Hepatic stellate cell (primary cell): ENCODE measurements at regions not wholly inside any gene's neighbourhood (a gene's known extent, or its start where the extent isn't known, plus 50 kb on each side); places are given as distances from the start of the nearest gene placed in this dataset.
A peak's percentile ranks its signal among the peaks of the same experiment; 100 is the strongest.

Experiments used
- DNase-seq: peaks from one replicate; pipeline ENCODE4 v3.0.0; 2011; ENCODE audit warnings: low spot score

DNA sequence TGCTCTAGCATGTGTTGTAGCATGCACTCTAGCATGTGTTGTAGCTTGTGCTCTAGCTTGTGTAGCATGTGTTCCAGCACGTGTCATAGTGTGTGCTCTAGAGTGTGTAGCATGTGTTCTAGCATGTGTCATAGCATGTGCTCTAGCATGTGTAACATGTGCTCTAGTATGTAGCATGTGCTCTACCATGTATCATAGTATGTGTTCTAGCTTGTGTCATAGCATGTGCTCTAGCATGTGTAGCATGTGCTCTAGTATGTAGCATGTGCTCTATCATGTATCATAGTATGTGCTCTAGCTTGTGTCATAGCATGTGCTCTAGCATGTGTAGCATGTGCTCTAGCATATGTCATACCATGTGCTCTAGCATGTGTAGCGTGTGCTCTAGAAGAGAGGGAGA is 255.3 kb downstream of the ICE1 start:
- no peak for DNase-seq

DNA sequence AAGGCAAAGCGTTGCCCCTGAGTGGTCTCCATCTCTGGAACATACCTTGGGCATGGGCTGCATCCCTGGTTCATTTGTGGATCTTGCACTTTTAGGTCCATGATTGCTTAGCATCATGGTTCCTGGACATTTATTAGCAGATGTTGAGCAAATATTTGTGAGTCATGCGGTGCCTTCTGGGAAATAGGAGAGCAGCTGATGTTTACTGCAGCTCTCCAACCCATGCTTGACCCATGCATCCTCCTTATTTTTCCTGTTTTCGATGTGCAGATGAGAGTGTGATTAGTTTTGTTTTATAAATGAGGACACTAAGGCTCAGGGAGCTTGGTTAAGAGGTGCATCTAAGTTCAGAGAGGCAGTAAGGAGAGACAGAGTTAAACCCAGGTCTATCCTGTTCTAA is 253.7 kb downstream of the ICE1 start:
- DNase-seq = no peak

DNA sequence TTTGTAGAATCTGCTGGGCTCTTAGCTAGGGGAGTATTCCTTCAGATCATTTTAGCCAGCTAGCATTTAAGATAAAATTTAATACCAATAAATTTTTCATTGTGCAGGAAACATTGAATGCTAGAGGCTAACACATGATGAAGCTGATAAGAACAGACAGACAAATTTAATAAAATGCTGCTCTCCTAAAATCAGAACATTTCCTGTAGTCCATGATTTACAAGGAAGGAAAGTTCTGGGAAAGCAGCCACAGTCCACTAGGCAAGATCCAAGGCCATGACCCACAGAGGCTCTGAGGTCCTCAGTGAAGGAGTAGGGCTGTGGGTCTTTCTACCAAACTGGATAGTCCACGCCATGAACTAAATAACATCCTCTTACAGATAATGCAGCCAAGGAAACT is 253.0 kb downstream of the ICE1 start:
- no peak for DNase-seq

DNA sequence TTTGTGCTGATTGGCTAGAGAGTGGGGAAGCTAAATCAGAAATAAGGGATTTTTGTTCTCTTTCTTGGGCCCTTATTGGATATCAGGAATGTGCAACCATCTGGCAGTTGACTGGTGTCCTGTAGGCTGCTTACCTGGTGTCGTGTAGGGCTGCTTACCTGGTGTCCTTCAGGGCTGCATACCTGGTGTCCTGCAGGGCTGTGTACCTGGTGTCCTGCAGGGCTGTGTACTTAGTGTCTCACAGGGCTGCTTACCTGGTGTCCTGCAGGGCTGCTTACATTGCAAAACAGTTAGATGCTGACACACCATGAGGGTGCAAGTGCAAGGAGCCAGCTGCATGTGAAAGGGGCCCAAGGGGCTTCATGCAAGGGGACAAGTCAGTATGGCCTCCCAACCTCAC is 249.3 kb downstream of the ICE1 start:
- no peak for DNase-seq

DNA sequence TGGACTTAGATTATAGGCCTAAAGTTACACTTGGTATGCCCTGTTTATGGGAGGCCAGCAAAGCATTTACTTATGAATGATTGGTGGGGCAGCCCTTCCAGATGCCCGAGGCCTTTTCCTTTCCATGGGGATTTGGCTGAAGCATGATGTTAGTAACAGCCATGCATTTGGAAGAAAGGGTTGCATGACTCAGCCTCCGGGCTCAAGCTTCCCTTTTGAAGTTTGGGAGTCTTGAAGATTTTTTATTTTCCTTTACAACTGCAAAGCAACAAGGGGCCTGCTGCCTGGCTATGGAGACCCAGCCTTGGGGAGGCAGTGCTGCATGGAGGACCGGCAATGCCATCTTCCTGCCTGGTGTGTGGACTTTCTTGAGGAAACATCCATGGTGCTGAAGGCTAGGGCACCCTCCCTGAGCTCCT is 244.7 kb downstream of the ICE1 start:
- no peak for DNase-seq

DNA sequence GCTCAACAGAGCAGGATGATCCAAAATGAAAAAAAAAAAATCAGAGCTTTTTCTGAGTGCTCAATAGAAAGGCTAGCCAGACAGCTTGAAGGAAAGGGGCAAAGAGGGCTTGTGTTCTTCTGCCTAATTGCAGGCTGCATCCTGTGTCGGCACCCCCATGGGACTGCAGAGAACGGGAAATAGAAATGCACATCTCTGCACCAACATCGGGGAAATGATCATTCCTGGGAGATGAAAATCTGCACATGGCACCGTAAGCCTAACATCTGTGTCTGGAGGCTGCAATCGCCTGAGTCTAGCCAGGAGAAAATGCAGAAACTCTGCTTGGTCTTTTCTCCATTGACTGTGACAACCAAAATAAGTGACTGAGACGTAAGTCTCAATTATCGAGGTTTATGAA is 243.9 kb downstream of the ICE1 start:
- no peak for DNase-seq

DNA sequence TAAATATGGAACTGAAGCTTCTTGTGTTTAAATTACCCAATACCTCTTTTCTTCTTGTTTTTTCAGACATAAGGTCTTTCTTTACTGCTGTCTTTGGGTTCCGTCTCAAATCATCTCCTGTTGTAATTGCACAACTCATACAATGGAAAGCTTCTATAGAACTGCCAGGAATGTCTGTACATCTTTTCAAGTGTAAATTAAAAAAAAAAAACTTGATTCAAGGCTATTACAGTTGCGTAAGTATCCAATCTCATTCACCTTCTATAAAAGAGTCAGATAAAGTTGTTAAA is 243.5 kb downstream of the ICE1 start:
- DNase-seq = no peak

DNA sequence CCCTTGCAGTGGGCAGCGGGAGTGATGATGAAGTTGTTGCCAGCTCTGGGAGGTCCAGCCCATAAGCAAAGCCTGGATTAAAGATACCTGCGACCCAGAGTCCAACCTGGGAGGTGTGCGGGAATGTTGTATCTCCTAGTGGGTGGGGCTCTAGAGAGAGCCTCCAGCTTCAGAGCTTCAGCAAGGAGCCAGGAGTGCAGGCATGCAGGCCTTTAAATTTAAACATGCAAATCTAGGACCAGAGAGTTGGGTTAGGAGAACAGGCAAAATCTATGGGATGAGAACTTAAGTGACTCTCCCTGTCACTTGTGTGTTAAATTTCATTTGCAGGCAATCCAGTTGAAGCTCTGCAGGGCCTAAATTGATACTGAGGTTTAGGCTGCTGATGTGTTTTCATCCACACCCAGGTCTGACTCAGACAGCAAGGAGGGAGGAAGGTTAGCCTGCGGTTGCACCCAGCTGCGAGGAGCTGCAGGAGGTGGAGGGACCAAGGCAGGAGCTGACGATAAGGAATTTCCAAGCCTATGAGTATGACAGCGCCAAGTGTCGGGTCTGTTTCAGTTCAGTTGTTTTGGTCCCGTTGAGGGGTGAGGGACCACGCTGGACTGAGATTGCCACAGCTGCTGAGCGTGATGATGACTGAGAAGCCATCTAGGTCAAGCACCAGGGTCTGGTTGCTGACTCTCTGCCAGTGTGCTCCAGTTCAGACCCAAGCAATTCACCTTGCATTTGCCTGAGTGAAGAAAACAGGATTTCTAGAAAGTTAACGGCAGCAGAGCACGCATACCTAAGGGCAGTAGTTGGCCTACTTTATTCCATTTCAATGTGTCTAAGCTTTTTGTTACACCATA is 243.0 kb downstream of the ICE1 start:
- no peak for DNase-seq

DNA sequence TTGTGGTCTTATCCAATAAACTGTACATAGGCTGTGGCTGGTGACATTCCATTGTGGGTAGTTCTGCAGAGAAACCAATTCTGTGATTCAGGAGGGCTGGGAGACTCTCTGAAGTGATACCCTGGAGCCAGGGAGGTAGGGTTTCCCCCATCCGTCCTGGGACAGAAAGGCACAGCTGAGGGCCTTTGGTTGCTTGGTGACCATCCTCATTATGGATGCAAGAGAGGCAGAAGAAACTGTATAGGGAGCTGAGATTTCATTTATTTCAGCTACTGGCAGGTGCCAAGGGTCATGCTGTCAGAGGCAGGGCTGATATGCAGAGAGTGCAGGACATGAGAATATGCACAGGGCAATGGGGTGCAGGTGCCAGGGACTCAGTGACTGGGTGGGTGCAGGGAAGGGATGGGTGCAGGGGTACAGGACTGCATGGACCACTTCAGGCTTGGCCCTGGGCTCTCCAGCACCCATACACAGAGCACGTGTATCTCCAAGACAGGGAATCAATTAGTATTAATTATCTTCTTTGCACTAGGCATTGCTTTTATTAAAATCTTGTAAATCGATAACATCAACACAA is 236.5 kb downstream of the ICE1 start:
- no peak for DNase-seq

DNA sequence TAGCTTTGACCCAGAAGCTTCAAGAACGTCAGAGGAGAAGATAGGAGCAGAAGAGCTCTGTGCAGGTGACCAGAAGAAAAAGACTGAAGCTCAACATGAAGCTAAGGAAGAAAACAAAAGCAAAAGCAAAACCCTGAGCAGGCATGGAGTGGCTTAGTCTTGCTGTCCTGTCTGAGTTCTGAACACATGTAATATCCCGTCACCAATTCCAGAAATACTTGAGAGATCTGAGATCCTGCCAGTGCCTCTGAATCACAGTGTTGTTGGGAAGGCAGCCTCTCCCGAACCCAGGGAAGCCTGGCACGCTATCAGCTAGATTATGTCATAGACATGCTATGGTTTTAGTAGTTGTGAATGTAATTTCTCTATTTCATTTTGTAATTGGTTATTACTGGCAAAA is 235.7 kb downstream of the ICE1 start:
- peak; percentile 5 for DNase-seq

DNA sequence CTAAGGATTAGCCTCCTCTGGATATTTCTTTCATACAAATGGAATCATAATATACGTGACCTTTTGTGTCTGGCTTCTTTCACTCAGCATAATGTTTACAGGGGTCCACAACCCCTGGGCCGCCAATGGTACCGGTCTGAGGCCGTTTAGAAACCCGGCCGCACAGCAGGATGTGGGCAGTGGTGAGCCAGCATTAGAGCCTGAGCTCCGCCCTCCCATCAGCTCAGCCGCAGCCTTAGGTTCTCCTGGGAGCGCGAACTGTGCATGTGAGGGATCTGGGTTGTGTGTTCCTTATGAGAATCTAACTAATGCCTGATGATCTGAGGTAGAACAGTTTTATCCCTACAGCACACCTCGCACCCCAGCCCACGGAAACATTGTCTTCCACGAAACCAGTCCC is 229.7 kb downstream of the ICE1 start:
- DNase-seq = no peak

DNA sequence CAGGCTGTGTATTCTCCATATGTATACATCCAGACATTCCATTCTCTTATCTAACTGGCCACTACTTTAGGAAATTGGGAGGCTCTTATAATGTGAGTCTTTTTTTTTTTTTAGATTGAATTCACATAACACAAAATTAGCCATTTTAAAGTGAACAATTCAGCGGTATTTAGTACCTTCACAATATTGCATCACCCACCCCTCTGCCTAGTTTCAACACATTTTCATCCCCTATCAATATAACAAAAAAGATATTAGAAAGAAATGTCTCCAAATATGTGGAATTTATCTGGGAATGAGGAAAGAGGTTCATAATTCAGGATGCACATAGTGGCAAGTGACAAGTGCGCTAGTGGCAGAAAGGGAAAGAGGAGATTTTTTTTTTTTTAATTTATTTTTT is 228.5 kb downstream of the ICE1 start:
- no peak for DNase-seq

DNA sequence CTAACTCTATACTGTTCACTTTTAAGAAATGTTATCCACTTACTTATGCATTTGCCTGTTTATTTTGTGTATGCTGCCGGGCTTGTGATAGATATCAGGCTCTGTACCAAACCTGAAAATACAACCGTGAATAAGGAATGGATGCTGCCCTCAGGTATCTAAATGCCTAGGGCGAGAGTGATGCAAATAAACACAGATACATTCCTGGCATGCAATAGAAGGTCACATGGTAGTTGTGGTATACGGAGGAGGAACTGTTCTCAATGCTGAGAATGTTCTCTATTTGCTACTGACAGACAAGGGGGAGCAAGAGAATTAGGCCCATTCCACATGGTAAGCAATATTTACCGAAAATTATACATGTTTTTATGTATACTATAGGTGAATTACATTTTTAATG is 227.8 kb downstream of the ICE1 start:
- no peak for DNase-seq

DNA sequence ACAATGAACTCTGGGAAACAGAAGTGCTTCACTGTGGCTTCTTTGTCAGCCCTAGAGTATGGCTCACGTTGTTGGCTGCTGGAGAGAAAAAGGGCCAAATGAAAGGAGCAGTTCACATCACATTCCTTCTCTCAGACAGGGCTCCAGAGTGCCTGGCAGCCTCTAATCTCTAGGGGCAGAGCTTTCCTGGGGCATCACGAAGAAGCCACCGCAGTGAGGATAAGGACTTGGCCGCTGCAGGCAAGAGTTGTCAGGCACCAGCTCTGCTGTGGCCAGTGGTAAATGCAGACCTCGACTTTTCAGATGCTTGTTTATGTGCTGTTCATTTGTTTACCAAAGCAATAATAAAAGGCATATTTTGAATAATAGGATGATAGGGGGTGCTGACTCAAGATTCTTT is 227.2 kb downstream of the ICE1 start:
- no peak for DNase-seq

DNA sequence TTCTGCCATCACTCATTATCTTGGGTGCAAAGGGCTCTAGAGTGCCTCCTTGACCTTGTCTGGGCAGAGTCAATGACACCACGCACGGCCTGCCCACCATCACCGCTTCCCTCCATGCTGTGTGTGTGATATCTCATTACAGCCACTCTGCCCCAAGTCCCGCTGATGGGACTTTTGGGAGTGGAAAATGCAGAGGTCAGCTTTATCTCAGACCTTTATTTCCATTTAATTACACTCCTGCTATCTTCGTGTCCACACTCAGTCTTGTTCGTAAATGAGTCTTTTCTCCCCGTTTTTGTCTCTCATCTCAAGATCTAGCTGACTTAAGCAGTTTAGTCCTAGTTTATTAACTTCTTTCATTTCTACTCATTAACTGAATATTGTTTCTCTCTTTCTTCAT is 226.2 kb downstream of the ICE1 start:
- DNase-seq = no peak

DNA sequence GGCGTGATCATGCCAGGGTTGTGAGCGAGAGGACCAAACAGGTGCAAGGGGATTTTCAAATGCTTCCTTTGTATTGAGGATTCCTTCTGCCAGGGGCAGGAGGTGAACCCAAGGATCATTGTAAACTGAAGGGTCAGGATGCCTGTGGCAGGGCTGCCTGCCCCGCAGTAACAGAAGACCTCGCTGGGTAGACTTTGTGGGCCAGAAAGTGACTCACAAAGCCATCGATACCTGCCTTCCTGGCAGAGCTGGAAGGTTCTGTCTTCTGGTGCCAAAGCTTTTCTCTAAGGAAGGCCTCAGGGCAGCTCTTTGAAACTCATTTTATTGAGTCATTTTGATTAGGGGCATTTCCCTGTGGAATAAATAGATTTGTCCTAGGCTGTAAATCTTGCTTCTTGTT is 223.4 kb downstream of the ICE1 start:
- no peak for DNase-seq

DNA sequence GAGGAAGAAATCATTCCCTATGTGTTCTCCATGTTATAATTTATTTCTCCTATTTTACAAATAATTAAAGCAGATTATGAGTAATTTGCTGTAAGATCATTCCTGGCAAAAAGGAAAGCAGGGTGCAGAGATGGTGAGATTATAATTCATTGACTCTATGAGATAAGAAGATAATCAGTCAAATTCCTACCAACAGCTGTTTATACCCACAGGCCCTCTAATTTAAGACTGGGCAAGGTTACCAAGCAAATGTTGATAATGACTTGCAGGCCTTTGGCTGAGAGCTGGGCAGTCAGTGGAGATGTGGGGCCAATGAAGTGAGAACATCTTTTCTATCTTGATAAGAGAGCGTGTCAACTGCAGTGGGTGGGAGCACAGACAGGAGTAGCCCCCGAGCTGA is 222.7 kb downstream of the ICE1 start:
- no peak for DNase-seq

DNA sequence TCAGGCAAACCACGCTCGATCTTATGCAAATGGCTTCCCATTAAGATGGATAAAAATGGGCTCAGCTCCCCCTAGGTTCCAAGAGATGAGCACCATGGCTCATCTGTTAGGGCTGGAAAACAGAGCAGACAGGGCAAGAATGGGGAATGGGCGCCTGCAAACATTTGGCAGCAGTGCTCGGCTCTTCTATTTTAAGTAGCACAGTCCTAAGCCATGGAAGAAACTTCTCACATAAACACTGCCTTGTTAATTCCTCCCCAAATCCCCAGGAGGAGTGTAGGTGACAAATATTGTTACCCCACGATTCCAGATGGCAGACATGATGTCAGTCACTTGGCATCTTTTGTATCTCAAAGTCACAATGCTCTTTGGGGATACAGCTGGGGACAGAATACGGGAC is 221.8 kb downstream of the ICE1 start:
- DNase-seq = no peak

DNA sequence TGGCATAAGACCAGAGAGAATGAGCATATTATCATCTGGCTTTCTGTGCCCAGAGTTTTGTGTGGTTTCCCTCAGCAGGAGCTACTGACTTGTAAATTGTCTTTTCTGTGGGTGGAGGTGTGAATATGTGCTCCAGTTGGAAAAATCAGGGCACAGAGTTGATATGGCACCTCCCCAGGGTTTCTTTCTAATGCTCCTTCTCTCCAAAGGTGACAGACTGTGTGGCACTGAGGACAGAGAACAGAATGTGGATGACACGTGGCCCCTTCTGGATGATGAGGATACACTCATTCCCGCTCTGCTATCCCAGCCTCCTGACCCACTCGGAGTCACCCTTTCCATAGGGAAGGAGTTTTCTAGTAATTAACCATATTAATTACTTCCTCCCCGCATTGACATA is 221.0 kb downstream of the ICE1 start:
- DNase-seq = no peak

DNA sequence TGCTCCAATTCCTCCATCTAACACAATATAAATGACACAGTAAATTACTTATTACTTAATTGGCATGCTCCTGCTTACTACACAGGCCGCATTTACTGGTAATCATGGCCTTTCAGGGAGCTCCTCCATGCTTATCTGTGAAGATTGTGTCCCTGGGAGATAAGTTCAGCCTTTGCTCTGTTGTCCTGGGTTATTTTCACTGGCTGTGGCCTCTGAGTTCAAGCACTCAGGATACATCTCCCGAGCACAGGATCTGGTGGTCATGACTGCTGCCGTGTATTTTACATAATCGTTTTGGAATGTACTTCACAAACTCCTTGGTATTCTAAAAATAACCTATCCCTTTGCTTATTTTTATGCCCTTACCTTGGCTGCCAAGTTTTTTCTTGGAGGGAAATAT is 215.7 kb downstream of the ICE1 start:
- DNase-seq = no peak

DNA sequence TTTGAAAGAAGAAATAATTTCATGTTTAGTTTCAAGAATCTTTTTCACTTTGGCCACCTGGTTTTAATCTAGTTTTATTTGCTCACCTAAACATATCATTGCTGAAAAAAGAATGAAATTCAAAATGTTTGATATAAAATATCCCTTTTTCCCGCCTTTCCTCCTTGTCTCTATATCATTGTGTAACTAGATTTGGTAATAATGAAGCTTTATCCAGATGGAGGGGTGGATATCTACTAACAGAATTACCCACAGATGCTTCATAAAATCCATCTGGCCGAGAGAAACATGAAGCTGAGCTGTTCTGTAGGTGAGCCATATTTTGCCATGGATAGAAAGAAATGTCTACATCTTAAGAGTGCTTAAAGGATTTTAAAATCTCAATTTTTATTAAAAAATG is 214.7 kb downstream of the ICE1 start:
- no peak for DNase-seq

DNA sequence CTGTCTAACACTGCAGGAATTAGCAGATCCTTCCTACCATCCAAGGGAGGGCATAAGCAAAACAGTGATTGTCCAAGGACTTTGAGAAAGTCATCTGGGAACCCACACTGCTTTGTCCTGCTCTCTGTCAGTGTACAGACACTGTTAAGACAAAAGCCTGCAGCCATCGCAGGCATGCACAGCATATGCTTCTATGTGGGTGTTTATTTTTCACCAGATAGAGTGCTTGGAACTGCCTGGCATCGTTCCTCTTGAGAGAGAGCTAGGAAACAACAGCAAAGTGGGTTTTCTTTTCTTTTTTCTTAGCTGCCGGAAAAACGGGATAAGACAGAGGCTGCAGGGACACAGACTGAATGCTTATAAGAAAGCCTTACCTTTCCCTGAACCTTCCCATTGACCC is 212.3 kb downstream of the ICE1 start:
- DNase-seq = no peak

DNA sequence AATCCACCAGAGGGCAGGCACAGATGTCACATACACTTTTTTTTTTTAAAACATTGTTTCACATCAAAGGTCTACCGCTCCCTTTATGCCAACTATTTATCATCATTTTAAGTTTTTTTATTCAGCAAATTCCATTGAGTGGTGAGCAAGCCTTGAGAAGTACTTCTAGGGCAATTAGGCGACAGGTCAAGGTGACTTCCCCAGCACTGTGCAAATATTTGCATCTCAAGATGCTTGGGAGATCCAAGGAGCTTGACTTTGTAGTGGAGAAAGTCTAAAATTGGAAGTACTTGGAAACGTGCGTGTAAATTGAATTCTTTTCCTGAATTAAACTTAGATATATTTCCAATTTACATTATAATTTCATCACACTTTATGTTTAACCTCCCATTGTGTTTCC is 211.1 kb downstream of the ICE1 start:
- DNase-seq = no peak

DNA sequence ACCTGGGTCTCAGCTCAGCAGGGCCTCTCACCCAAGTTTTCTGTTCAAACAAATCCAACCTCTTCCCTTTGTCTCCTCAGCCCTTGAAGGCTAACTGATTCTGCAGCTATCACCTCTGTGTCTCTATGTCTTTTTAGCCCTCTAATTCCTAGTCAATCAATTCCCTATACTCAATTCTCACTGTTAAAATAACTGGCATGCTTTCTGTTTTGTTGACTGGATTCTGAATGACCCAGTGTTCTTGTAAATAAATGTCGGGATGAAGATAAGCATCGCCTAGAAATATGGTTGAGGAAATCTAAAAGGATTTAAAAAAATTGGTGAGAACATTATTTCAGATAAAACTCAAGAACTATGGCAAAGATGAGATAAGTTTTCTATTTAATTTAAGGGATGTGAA is 210.2 kb downstream of the ICE1 start:
- DNase-seq = no peak

DNA sequence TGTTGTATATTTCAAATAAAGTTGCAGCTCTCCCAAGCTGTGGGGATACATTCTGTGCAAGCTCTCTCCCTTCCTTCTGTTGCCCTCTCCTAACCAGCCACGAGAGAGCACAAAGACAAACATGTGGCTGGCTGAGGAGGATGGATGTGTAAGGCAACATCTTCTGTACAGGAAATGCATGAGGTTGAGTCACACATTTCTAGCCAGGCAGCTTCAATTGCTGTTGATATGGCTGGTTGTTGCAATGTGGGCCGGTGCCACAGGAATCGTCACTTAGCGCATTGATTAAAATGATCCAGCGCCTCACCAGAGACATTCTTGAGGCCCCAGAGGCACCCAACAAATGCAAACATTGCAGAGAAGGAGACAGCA is 207.1 kb downstream of the ICE1 start:
- DNase-seq = no peak
